IgD-negative memory B cell (primary cell): ENCODE measurements at regions not wholly inside any gene's neighbourhood (a gene's known extent, or its start where the extent isn't known, plus 50 kb on each side); places are given as distances from the start of the nearest gene placed in this dataset.

Experiments used
- H3K27ac Mint-ChIP-seq, 3 donors: one replicate each; pipeline ENCODE4 v1.8.0; 2020 to 2022; ENCODE audit warnings: mild to moderate bottlenecking in 3 of 3, mixed read lengths in 3 of 3, moderate library complexity in 1 of 3
- H3K27me3 Mint-ChIP-seq: one replicate; pipeline ENCODE4 v1.8.0; 2021; ENCODE audit warnings: mixed read lengths
- H3K36me3 Mint-ChIP-seq: one replicate; pipeline ENCODE4 v1.8.0; 2020; ENCODE audit warnings: mild to moderate bottlenecking, mixed read lengths
- H3K4me1 Mint-ChIP-seq, 3 donors: one replicate each; pipeline ENCODE4 v1.8.0; 2020 to 2022; ENCODE audit warnings: mixed read lengths in 3 of 3, mild to moderate bottlenecking in 1 of 3
- H3K4me3 Mint-ChIP-seq, 4 donors: one replicate each; pipeline ENCODE4 v1.8.0; 2020 to 2022; ENCODE audit warnings: mild to moderate bottlenecking in 4 of 4, mixed read lengths in 4 of 4, moderate library complexity in 3 of 4
- H3K9me3 Mint-ChIP-seq, 3 donors: one replicate each; pipeline ENCODE4 v1.8.0; 2020 to 2021; ENCODE audit warnings: mixed read lengths in 3 of 3, mild to moderate bottlenecking in 1 of 3

DNA sequence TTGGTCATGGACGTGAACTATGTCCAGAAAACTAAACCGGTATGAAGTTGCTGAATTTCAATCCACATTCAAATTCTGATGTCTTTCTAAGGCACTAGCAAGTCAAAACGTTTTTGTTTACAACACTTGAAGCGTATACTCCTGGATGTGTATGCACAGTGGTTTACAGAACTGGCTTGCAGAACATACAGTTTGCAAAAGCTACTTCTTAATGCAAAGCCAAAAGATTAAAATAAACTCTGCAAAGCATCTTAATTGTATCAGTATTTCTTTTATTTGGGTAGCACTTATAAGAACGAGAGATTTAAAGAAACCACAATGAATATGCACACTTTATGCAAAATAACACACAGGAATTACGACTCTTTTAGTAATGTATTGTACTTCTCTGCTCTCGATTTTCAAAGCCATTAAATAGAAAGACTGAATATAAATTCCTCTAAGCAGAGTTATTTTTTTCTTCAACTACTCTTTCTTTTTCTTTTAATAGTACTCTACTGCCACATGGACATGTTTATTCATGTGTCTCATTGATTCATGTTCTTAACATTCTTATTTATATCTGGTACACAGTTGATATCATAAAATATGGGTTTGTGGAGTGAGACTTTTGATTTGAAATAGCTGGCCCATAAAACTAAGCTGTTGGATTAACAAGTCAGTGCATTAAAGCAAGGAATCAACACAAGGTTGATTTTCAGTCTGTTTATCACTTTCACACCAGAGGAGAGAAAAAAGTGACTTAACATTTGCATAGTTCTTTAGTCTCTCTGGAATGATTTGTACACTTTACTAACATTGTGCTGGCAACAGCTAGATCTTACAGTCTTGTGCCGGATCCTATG, 189.4 kb upstream of the STEAP4 start:
- no peaks in the 10 kb centered on the region for H3K27me3 Mint-ChIP-seq
- H3K36me3 Mint-ChIP-seq: no peaks in the 10 kb centered on the region
- no peaks in the 10 kb centered on the region for H3K4me1 Mint-ChIP-seq

DNA sequence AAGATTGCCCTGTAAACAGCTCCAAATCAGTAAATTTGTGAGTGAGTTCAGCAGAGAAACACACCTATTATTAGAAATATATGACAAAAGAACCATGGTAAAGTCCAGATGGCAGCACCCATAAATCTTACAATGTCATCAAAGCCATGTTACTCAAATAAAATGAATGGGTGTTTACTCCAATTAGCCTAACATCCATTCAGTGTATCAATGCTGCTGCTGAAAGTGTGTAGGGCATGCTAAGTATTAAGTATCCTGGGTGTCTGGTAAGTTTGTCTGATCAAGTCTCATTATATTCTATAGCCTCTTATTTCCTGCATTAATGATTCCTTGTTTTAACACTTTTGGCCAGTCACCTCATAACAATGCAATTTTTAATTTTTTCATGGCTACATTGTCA, 185.5 kb upstream of the STEAP4 start:
- Mint-ChIP-seq H3K4me1 (no peaks in the 10 kb centered on the region), H3K27ac (no peak overlapping the region), H3K9me3 (no peaks in the 10 kb centered on the region), H3K36me3 (no peaks in the 10 kb centered on the region), H3K27me3 (no peaks in the 10 kb centered on the region), H3K4me3 (no peak overlapping the region)

More for the DNA sequence above, 189.4 kb upstream of the STEAP4 start:
- peaks cover 0 to 2% (median 0%) of the 10 kb centered on the region in 3 donors for H3K9me3 Mint-ChIP-seq
- no peak overlapping the region for H3K4me3 Mint-ChIP-seq
- no peak overlapping the region for H3K27ac Mint-ChIP-seq

DNA sequence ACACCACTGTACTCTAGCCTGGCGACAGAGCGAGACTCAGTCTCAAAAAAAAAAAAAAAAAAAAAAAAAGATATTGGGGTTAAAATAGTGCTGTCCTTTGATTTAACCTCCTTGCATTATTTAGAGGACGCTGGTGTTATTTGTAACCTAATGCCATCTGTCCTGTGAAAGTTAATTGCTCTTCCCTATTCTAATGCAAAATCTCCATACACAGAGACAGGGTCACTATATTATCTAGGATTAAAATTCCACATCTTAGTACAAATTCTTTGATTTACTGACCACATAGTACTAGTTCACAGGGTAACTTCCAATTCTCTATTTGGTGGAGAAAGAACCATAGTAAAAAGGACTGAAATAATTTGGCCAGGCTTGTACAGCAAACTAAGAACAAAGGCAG, 184.2 kb upstream of the STEAP4 start:
- H3K4me3 Mint-ChIP-seq: no peak overlapping the region
- no peaks in the 10 kb centered on the region for H3K27me3 Mint-ChIP-seq
- H3K27ac Mint-ChIP-seq: no peak overlapping the region
- H3K4me1 Mint-ChIP-seq: no peaks in the 10 kb centered on the region
- no peaks in the 10 kb centered on the region for H3K9me3 Mint-ChIP-seq
- H3K36me3 Mint-ChIP-seq: no peaks in the 10 kb centered on the region

DNA sequence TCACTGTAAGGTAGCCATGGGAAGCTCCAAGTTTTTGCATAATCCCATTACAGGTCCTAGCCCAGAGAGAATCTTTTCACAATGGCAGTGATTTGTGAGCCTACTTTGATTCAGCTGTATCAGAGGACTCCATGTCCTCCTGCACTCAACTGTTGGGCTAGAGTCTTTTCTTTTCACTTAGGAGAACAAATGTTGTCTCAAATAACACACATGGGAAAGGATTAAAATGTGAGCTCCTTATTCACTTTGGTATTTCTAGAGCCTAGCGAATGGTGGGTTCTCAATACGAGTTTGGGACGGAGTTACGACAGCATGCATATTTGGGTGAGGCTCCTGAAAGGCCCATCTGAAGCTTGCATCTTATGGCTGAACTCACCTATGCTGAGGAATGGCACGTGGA, 183.5 kb upstream of the STEAP4 start:
- no peaks in the 10 kb centered on the region for H3K9me3 Mint-ChIP-seq
- no peaks in the 10 kb centered on the region for H3K27me3 Mint-ChIP-seq
- H3K36me3 Mint-ChIP-seq: no peaks in the 10 kb centered on the region
- H3K4me3 Mint-ChIP-seq: no peak overlapping the region
- H3K4me1 Mint-ChIP-seq: no peaks in the 10 kb centered on the region
- no peak overlapping the region for H3K27ac Mint-ChIP-seq

DNA sequence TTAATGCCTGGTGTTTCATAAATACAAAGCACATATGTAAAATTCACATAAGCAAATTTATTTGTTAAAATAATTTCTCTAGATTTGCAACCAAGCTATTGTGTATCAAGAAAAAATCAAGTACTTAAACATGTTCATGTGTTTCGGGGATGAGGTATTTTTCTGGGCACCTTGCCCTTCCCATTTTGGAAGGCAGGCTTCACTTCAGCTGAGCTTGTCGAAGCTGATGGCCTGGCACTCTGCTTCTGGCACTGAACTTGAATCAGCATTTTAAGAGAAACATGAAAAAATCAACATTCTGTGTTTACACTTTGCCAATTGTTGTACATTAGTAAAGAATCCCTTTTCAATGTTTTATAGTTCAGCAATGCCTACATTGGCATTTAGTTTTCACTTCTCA, 179.1 kb upstream of the STEAP4 start:
- Mint-ChIP-seq H3K9me3 (no peaks in the 10 kb centered on the region), H3K4me3 (no peak overlapping the region), H3K4me1 (no peaks in the 10 kb centered on the region), H3K36me3 (no peaks in the 10 kb centered on the region), H3K27me3 (no peaks in the 10 kb centered on the region), H3K27ac (no peak overlapping the region)

DNA sequence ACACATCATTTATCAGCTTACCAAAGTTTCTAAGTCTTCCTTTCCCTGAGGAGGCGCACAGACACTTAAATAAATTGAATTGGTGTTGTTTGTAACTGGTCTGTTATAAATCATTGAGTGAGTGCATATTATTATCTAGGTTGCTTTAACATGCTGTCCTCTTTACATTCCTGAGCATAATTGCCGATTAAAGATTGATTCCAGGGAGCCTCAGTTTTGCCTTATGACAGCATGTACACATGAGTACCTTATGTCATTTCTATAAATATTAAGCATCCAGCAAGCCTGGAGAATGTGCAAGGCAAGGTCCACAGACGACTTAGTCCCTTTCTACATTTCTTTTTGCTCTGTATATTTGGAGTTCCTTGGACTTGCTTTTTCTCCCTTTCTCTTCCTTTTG, 177.9 kb upstream of the STEAP4 start:
- H3K4me3 Mint-ChIP-seq: no peak overlapping the region
- no peaks in the 10 kb centered on the region for H3K9me3 Mint-ChIP-seq
- no peaks in the 10 kb centered on the region for H3K36me3 Mint-ChIP-seq
- no peaks in the 10 kb centered on the region for H3K27me3 Mint-ChIP-seq
- no peak overlapping the region for H3K27ac Mint-ChIP-seq
- no peaks in the 10 kb centered on the region for H3K4me1 Mint-ChIP-seq

DNA sequence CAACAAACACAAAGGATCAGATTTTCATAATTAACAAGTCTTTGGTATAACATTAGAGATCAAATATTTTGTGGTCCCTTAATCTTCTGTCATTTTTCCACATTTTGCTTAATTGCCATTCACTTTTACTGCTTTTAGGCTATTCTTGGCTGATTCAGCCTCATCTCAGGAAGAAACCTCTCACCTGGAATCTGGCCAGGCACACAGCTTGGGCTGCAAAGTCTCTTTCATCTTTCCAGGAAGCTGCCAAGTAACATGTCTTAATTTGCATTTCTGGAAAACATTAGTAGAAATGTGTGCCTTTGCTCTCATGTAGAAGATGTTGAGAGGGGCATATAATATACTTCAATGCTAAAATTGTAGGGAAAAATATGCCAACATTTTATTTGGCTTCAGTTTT, 174.2 kb upstream of the STEAP4 start:
- no peak overlapping the region for H3K27ac Mint-ChIP-seq
- H3K4me1 Mint-ChIP-seq: no peaks in the 10 kb centered on the region
- no peaks in the 10 kb centered on the region for H3K27me3 Mint-ChIP-seq
- H3K9me3 Mint-ChIP-seq: no peaks in the 10 kb centered on the region
- no peaks in the 10 kb centered on the region for H3K36me3 Mint-ChIP-seq
- H3K4me3 Mint-ChIP-seq: no peak overlapping the region

DNA sequence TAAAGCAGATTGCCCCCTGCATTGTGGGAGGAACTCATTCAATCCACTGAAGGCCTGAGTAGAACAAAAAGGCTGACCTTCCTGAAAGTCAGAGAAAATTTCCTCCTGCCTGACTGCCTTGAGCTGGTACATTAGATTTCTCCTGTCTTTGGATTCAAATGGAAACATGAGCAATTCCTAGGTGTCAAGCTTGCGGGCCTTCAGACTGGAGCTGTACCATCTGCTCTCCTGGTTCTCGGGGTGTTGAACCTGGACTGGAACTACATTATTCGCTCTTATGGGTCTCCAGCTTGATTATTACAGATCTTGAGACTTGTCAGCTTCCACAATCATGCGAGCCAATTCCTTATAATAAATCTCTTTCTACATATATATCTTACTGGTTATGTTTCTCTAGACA, 173.6 kb upstream of the STEAP4 start:
- no peaks in the 10 kb centered on the region for H3K36me3 Mint-ChIP-seq
- H3K27me3 Mint-ChIP-seq: no peaks in the 10 kb centered on the region
- H3K4me1 Mint-ChIP-seq: no peaks in the 10 kb centered on the region
- H3K4me3 Mint-ChIP-seq: no peak overlapping the region
- H3K27ac Mint-ChIP-seq: no peak overlapping the region
- H3K9me3 Mint-ChIP-seq: no peaks in the 10 kb centered on the region

DNA sequence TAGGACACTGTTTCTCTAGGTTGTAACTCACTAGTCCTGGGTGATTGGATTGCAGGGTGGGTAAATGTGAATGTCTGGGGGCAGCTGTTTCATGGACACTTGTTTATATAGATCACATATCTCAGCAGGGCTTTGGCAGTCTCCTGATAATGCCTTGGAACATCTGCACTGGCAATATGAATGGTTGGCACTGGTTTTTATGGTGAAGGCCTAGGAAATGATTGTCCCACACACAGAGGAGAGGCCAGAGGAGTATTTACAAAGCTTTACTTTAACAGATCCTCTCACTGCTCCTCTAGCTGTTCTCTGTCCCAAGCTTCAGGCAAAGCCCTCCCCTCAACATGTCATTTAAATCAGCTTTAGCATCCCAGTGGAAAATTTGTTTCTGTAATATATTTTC, 171.3 kb upstream of the STEAP4 start:
- no peaks in the 10 kb centered on the region for H3K4me1 Mint-ChIP-seq
- H3K9me3 Mint-ChIP-seq: no peaks in the 10 kb centered on the region
- no peaks in the 10 kb centered on the region for H3K27me3 Mint-ChIP-seq
- H3K4me3 Mint-ChIP-seq: no peak overlapping the region
- H3K36me3 Mint-ChIP-seq: no peaks in the 10 kb centered on the region
- no peak overlapping the region for H3K27ac Mint-ChIP-seq

DNA sequence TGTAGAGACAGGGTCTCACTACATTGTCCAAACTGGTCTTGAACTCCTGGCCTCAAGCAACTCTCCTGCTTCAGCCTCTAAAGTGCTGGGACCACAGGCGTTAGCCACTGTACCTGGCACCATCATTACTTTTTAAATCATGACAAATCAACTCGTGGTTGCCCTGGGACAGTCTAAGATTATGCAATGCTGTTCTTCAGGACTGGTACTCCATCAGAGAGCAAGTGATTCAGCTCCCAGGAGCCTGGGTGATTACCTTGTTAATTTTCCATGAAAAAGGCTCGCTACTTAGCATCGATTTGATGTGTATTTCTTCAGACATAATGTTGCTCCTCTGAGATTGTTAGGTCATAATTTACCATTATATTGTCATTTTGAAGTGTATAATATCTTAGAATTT, 158.9 kb upstream of the STEAP4 start:
- peaks cover 0 to 5% (median 0%) of the 10 kb centered on the region in 3 donors for H3K9me3 Mint-ChIP-seq
- H3K27ac Mint-ChIP-seq: no peak overlapping the region
- H3K4me3 Mint-ChIP-seq: no peak overlapping the region

DNA sequence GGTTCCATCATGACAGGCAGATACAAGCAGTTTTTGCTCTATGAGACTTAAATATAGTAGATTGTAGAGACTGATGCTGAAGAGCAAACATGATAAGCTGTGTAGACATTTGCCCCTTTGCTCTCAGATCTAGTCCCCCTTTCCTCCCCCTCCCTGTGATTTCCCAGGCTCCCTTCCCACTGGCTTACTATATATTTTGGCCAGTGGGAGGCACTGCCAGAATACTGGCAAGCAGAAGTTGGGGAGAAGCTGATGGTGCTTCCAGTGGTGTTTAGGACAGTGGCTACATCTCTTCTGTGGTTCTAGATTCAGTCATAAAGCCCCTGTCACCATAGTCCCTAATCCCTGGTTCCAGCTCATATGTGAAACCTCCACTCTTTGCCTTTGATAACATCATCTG, 156.1 kb upstream of the STEAP4 start:
- no peak overlapping the region for H3K4me3 Mint-ChIP-seq
- no peak overlapping the region for H3K27ac Mint-ChIP-seq
- H3K9me3 Mint-ChIP-seq: peaks cover 0 to 5% (median 0%) of the 10 kb centered on the region in 3 donors
- H3K4me1 Mint-ChIP-seq: no peaks in the 10 kb centered on the region
- no peaks in the 10 kb centered on the region for H3K36me3 Mint-ChIP-seq
- H3K27me3 Mint-ChIP-seq: no peaks in the 10 kb centered on the region

More for the DNA sequence above, 158.9 kb upstream of the STEAP4 start:
- Mint-ChIP-seq H3K4me1 (no peaks in the 10 kb centered on the region), H3K36me3 (no peaks in the 10 kb centered on the region), H3K27me3 (no peaks in the 10 kb centered on the region)

DNA sequence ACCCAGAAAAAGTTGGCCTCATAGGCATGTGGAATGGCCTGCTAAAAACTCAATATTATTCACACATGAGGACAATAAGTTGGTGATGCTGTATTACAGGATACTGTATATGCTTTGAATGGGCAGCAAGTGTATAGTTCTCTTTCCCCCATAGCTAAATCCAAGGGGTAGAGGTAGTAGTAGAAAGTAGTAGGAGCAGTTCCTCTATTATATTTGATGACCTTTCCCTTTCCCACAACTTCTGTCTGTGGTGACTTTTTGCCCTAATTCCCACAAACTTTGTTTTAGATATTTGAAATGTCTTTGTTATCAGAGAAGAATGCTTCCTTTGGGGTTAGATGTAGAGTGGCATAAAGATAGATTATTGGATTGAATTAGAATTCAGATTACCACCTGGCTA, 154.0 kb upstream of the STEAP4 start:
- peaks cover 0 to 5% (median 0%) of the 10 kb centered on the region in 3 donors for H3K9me3 Mint-ChIP-seq
- no peaks in the 10 kb centered on the region for H3K36me3 Mint-ChIP-seq
- H3K4me3 Mint-ChIP-seq: no peak overlapping the region
- H3K27ac Mint-ChIP-seq: no peak overlapping the region
- no peaks in the 10 kb centered on the region for H3K4me1 Mint-ChIP-seq
- no peaks in the 10 kb centered on the region for H3K27me3 Mint-ChIP-seq

DNA sequence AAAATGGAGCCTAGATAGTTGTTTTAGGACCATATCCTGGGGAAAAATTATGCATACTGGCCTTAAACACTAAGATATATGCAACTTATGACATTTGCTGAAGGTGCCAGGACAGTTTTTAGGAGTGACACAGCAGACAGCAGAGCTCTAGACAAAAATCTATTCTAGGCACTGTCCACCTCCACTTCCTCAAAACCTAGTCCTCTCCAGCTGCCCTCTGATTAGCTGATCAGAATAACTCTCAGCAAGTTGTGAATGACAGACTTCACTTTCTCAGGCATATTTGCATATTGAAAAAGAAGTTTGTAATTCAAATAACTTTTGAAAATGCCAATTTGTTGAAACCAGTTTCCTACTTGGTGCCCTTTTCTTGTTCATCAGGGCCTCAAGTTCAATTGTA, 152.3 kb upstream of the STEAP4 start:
- Mint-ChIP-seq H3K9me3 (peaks cover 0 to 5% (median 0%) of the 10 kb centered on the region in 3 donors), H3K36me3 (no peaks in the 10 kb centered on the region), H3K27me3 (no peaks in the 10 kb centered on the region), H3K4me1 (no peaks in the 10 kb centered on the region), H3K4me3 (no peak overlapping the region), H3K27ac (no peak overlapping the region)

DNA sequence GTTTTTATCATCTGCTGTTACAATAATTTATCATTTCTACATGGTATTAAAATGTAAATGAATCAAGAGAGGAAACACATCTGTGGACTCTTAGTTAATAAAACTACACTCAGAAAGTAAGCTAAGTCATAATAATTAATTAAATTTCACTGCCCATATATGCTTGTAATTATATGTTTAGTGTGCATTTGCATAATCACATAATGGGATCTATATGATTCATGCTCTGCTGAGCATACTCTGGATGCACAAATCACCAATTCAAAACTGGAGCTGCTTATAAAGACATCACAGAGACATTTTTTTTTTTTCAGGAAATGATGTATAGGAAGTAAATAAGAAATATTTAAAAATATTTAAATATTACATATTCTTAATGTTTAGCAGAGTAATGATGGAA, 151.6 kb upstream of the STEAP4 start:
- H3K9me3 Mint-ChIP-seq: peaks cover 0 to 5% (median 0%) of the 10 kb centered on the region in 3 donors
- no peak overlapping the region for H3K27ac Mint-ChIP-seq
- H3K4me1 Mint-ChIP-seq: no peaks in the 10 kb centered on the region
- H3K4me3 Mint-ChIP-seq: no peak overlapping the region
- no peaks in the 10 kb centered on the region for H3K36me3 Mint-ChIP-seq
- H3K27me3 Mint-ChIP-seq: no peaks in the 10 kb centered on the region

DNA sequence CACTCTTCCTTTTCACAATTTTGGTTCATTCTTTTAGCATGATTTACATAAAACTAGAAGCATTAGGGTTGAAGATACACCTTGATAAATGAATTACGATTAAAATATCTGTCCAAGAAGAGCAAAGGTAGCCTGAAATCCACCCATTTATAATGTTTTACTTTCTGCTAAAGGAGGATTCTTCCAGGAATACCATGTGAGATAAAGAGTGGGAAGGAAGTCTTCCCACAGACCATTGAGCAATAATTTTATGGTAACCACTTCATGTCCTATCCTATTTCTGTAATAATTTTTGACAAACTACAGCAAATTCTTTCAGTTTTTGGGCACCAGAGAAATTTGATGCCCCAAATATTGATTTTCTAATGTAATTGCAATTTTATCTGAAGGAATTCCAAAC, 150.6 kb upstream of the STEAP4 start:
- no peak overlapping the region for H3K27ac Mint-ChIP-seq
- no peaks in the 10 kb centered on the region for H3K27me3 Mint-ChIP-seq

DNA sequence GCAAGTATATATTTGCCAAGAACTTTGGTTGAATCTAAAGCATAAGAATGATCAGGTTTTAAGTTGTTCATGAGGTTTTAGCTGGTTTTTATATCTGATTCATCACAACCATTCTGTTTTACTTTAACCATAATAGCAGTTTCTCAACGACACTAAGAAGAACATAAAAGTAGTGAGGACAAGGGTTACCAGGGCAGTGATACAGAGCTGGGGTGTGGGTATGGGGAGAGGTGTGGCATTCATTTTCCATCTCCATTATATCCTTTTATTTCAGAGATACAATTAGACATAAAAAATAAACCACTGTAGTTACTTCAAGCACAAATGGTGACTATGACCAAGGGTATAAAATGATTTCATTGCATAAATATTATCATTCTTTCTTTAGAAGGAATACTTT, 149.8 kb upstream of the STEAP4 start:
- Mint-ChIP-seq H3K27me3 (no peaks in the 10 kb centered on the region), H3K9me3 (peaks cover 0 to 3% (median 0%) of the 10 kb centered on the region in 3 donors), H3K36me3 (no peaks in the 10 kb centered on the region), H3K27ac (no peak overlapping the region), H3K4me1 (no peaks in the 10 kb centered on the region), H3K4me3 (no peak overlapping the region)

More for the DNA sequence above, 150.6 kb upstream of the STEAP4 start:
- H3K9me3 Mint-ChIP-seq: peaks cover 0 to 5% (median 0%) of the 10 kb centered on the region in 3 donors
- no peak overlapping the region for H3K4me3 Mint-ChIP-seq
- H3K4me1 Mint-ChIP-seq: no peaks in the 10 kb centered on the region
- no peaks in the 10 kb centered on the region for H3K36me3 Mint-ChIP-seq
